ENCODE measurements at regions not wholly inside any gene's neighbourhood (a gene's known extent, or its start where the extent isn't known, plus 50 kb on each side); places are given as distances from the start of the nearest gene placed in this dataset.

- ChIA-PET CTCF (interaction anchor here (0.6 kb wide), 1 partner anchor 224 kb away, joined by 3 read pairs; no protein-coding TSS in a partner anchor), POLR2A (no interaction called here)
- DNase-seq (ENCODE audit: low read depth, low spot score): no peak
- Histone ChIP-seq H3K4me1 (ENCODE audit: control insufficient read depth, insufficient read depth, low read length) (no peaks in the 10 kb centered on the region), H3K4me3 (ENCODE audit: low read depth in 2 of 2, low read length in 2 of 2) (no peak overlapping the region), H3K27ac (ENCODE audit: low read length) (no peak overlapping the region), H3K9me3 (ENCODE audit: control insufficient read depth, insufficient read depth, low read depth, low read length) (no peaks in the 10 kb centered on the region), H3K27me3 (ENCODE audit: control insufficient read depth, insufficient read depth, low read length) (no peaks in the 10 kb centered on the region), H3K36me3 (ENCODE audit: control insufficient read depth, insufficient read depth, low read length) (no peaks in the 10 kb centered on the region)
- no peak for ATAC-seq
- BruUV-seq (replicated peaks): no TSS peak
- in situ Hi-C loops (cut with HindIII; ENCODE audit: low pct_unique_long_range_greater_than_20kb, low sequenced_read_pairs): no loop called here
- TF ChIP-seq POLR2AphosphoS5 (IDR thresholded peaks at IDR 0.05; ENCODE audit: low read depth, low read length): no peak
- no peak for TF ChIP-seq SIN3A (IDR thresholded peaks at IDR 0.05; ENCODE audit: borderline replicate concordance, insufficient read depth, low read depth, low read length)
- no peak for TF ChIP-seq CTCF (IDR thresholded peaks at IDR 0.05)
- TF ChIP-seq TCF7L2 (IDR thresholded peaks at IDR 0.05; ENCODE audit: low read depth, low read length): no peak
- TF ChIP-seq REST (IDR thresholded peaks at IDR 0.05; ENCODE audit: insufficient read depth in 1 of 2, low read depth in 2 of 2, low read length in 1 of 2): no peak
- intact Hi-C loops (cut with micrococcal nuclease; ENCODE audit: unreplicated experiment): no loop called here
Measured at GRCh38 chr13:109843695-109844094, 57.3 kb upstream of the IRS2 start.

GRCh38 chr13:109842212-109842920, 56.0 kb upstream of the IRS2 start:
- in situ Hi-C loops (cut with HindIII; ENCODE audit: low pct_unique_long_range_greater_than_20kb, low sequenced_read_pairs) (no loop called here), intact Hi-C loops (cut with micrococcal nuclease; ENCODE audit: unreplicated experiment) (no loop called here)
- H3K36me3 ChIP-seq (ENCODE audit: control insufficient read depth, insufficient read depth, low read length): no peaks in the 10 kb centered on the region
- TF ChIP-seq CTCF (IDR thresholded peaks at IDR 0.05): no peak
- no peak for TF ChIP-seq REST (IDR thresholded peaks at IDR 0.05; ENCODE audit: insufficient read depth in 1 of 2, low read depth in 2 of 2, low read length in 1 of 2)
- no peak for TF ChIP-seq TCF7L2 (IDR thresholded peaks at IDR 0.05; ENCODE audit: low read depth, low read length)
- no peak for TF ChIP-seq POLR2AphosphoS5 (IDR thresholded peaks at IDR 0.05; ENCODE audit: low read depth, low read length)
- no peak for TF ChIP-seq SIN3A (IDR thresholded peaks at IDR 0.05; ENCODE audit: borderline replicate concordance, insufficient read depth, low read depth, low read length)
- H3K27ac ChIP-seq (ENCODE audit: low read length): no peak overlapping the region
- BruUV-seq (replicated peaks): no TSS peak
- no peaks in the 10 kb centered on the region for H3K4me1 ChIP-seq (ENCODE audit: control insufficient read depth, insufficient read depth, low read length)
- ATAC-seq: no peak
- H3K27me3 ChIP-seq (ENCODE audit: control insufficient read depth, insufficient read depth, low read length): no peaks in the 10 kb centered on the region
- CTCF ChIA-PET: no interaction called here
- H3K9me3 ChIP-seq (ENCODE audit: control insufficient read depth, insufficient read depth, low read depth, low read length): no peaks in the 10 kb centered on the region
- POLR2A ChIA-PET: no interaction called here
- DNase-seq (ENCODE audit: low read depth, low spot score): no peak
- no peak overlapping the region for H3K4me3 ChIP-seq (ENCODE audit: low read depth in 2 of 2, low read length in 2 of 2)
